Astrocyte of the cerebellum (primary cell): ENCODE measurements at regions not wholly inside any gene's neighbourhood (a gene's known extent, or its start where the extent isn't known, plus 50 kb on each side); places are given as distances from the start of the nearest gene placed in this dataset.

ENCODE experiments used
- DNase-seq: peaks from one replicate; pipeline ENCODE4 v3.0.0-alpha.2; 2011; ENCODE audit warnings: low read depth
- H3K4me3 ChIP-seq: 2 replicates; pipeline ENCODE4 v1.5.1; 2011; ENCODE audit warnings: mild to moderate bottlenecking, low read depth, low read length, moderate library complexity
- CTCF ChIP-seq: IDR thresholded peaks from 2 replicates; pipeline ENCODE4 v1.5.1; 2012; ENCODE audit warnings: low read length, low read depth, moderate library complexity, mild to moderate bottlenecking; ENCODE audit errors: missing control alignments
- in situ Hi-C: cut with HindIII; loops from 2 replicates; pipeline ENCODE4 v1.10.0; 2017; ENCODE audit warnings: low sequenced_read_pairs

DNA sequence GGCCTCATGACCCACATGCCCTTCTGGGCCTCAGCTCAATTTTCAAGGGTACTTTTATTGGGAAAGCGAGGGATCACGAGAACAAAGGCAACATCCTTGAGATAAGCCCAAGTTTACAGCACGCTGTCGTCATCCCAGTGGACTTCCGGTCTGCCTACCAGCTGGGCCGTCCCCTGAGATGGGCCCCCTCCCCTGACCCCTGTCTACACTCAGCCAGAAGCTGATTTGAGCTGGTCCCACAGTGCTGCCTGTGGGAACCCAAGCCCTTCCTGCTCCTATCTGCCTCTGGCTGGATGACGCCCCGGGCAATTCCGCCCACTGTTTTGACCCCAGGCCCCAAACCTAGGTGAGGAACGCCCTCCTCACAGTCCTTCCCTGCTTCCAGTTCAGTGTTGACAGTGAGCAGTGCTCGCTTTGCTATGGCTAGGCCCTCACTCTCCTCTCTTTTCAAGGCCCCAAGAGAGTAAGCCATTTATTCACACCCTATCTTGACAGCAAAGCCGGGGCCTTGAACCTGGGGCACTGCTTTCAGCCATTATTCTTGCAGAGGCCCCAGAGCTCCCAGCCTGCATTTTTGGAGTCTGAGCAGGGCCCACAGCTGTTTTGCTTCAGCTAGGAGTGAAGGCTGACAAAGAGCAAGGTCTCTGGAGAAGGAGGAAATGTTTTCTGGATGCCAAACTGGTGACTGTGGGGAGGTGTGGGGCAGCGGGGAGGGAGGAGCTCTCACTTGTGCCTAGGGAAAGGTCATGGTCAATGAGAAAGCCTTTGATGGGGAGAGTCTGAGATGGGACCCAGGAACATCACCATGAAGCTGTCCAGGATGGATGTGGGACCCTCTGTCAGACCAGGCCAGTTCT is 164.6 kb upstream of the BCOR start:
- in situ Hi-C loops, result no loop called here
- no peak overlapping the region for H3K4me3 ChIP-seq
- TF ChIP-seq CTCF, result no peak
- DNase-seq, result no peak

DNA sequence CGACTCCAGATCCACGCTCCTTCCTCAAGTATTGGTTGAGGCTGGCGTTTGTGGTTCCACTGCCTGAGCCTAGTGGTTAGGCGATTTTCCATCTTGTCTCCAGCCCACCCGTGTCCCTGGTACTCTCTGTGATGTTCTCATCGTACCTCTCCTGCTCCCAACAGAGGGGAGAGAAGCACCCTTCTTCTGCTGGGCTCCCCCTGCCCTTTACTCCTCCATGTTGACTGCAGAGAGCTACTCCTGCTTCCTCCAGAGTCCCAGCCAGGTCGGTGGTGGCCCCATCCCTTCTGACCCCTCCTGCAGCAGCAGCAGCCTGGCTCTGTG is 164.0 kb upstream of the BCOR start:
- no peak for TF ChIP-seq CTCF
- no peak for DNase-seq
- H3K4me3 ChIP-seq, result no peak overlapping the region
- in situ Hi-C loops, result no loop called here

DNA sequence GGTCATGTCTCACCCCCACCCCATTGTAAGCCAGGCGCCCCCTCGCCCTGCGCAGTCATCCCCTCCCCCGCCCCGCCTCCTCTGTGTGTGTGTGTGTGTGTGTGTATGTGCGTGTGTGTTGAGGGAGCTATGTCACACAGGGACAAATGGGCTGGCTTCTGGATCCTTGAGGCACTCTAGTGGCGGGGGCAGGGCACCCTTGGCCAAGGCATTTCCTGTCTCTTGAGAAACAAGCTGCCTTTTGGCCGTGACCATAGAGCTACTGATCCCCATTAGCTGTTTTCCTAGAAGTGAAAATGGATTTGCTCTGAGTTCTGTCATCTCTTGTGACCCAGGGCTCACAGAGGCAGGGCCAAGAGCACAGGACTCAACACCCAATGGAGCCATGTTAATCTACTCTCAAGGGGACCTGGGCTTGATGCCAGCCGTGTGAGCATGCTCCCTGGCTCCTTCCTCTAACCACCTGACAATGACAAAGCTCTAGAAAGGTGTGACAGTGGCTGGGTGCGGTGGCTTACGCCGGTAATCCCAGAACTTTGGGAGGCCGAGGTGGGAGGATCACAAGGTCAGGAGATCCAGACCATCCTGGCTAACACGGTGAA is 162.5 kb upstream of the BCOR start:
- DNase-seq, result no peak
- in situ Hi-C loops, result no loop called here
- no peak for TF ChIP-seq CTCF
- no peak overlapping the region for H3K4me3 ChIP-seq

DNA sequence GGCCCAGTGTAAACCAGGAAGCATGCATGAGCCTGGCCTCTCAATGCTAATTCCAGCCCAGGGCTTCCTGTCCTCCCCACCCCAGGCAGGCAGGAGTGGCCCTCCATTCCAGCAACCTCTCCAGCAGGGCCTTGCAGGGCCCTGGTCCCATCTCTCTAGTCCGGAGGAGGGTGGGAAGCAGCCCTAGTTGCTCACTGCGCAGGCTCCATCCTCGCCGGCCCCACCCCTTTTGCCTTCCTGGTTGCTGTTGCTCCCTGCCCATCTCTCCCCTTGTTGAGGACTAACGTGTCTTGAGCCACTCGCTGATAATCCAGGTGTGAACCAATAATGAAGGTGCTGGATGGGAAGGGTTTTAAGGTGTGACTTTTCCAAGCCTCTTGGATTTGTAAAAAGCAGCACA is 161.2 kb upstream of the BCOR start:
- no peak for TF ChIP-seq CTCF
- in situ Hi-C loops, result loop anchor here (5.0 kb wide), 1 partner anchor 67 kb away; no protein-coding TSS in a partner anchor
- DNase-seq, result no peak
- no peak overlapping the region for H3K4me3 ChIP-seq

GRCh38 chrX:40253771-40254170 is 156.0 kb upstream of the BCOR start:
- H3K4me3 ChIP-seq, result no peak overlapping the region
- in situ Hi-C loops, result no loop called here
- no peak for TF ChIP-seq CTCF
- no peak for DNase-seq

GRCh38 chrX:40249582-40249981 is 151.8 kb upstream of the BCOR start:
- in situ Hi-C loops, result no loop called here
- H3K4me3 ChIP-seq, result no peak overlapping the region
- no peak for DNase-seq

More at GRCh38 chrX:40249582-40249981, 151.8 kb upstream of the BCOR start:
- no peak for TF ChIP-seq CTCF
